Motor neuron (in vitro differentiated cells): ENCODE measurements at regions not wholly inside any gene's neighbourhood (a gene's known extent, or its start where the extent isn't known, plus 50 kb on each side); places are given as distances from the start of the nearest gene placed in this dataset.
A peak's percentile ranks its signal among the peaks of the same experiment; 100 is the strongest.
"Not testable (repeated sequence)": the region's sequence is repeated elsewhere in the genome, so short reads cannot be mapped to it uniquely, and the experiment has no call there.

ENCODE experiments used
- ATAC-seq, 8 experiments: fragments of 200-7000 bp; cut with Tn5 transposase; replicated peaks in 6 of 8; 2 replicates each; pipeline ENCODE4 v1.8.0; 2021; ENCODE audit warnings: mild to moderate bottlenecking in 8 of 8, moderate library complexity in 8 of 8
- H3K27ac ChIP-seq, 2 donors: fragments of 250-450 bp; sonication (Bioruptor Pico); 2 replicates each; pipeline ENCODE4 v1.9.0; 2021; ENCODE audit warnings: antibody characterized with exemption in 2 of 2, mild to moderate bottlenecking in 2 of 2, moderate library complexity in 1 of 2
- H3K4me1 ChIP-seq, 2 donors: fragments of 250-450 bp; sonication (Bioruptor Pico); replicated peaks in 1 of 2; 2 replicates each; pipeline ENCODE4 v1.6.1; 2021; ENCODE audit warnings: antibody characterized with exemption in 2 of 2, mild to moderate bottlenecking in 2 of 2, moderate library complexity in 1 of 2
- H3K4me3 ChIP-seq, 5 donors: fragments of 250-450 bp; sonication (Bioruptor Pico); 2 replicates each; pipeline ENCODE4 v1.9.0; 2021; ENCODE audit warnings: antibody characterized with exemption in 5 of 5, mild to moderate bottlenecking in 5 of 5, moderate library complexity in 4 of 5
- WGBS, 10 experiments: fragments of 450-650 bp; shearing (Covaris generic); methylation state at CpG; one replicate each; pipeline ENCODE4 v1.0.0; 2022; 5-methylcytosine and 5-hydroxymethylcytosine counted together
- in situ Hi-C, 9 experiments: fragments of 400-800 bp; cut with MboI; loops; one replicate each; pipeline ENCODE4 v1.15.0; 2021; ENCODE audit warnings: low sequenced_read_pairs in 9 of 9, low pct_unique_long_range_greater_than_20kb in 2 of 9; ENCODE audit not compliant: unreplicated experiment in 9 of 9

DNA sequence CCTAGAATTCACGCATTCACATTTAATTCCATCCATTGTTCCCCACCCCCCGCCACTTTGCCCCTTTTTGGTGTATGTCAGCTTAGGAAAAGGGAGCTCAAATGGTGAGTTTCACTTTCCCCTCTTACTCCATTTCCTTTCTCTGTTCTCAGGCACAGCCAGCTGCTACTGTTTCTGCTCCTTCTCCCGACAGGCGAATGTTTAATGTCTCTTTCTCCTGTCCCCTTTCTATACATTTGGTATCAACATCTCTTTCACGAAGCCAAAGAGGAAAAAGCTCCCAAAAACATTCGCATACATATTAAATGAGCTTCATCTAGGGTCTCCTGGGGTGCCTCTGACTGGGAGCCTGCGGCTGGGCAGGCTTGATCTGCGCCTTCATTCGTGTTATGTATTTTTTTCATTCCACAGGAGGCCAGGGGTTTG, 124.2 kb upstream of the SATB2 start:
- Histone ChIP-seq H3K4me1 (peaks cover 12 to 23% of the 10 kb centered on the region in 2 donors), H3K4me3 (peak overlapping the region in 3 of 5 donors; percentile 15 to 18 (median 16)), H3K27ac (no peak overlapping the region)
- peak in 5 of 8 experiments; percentile 54 to 70 (median 66) for ATAC-seq
- in situ Hi-C loops = no loop called here
- WGBS, 10 experiments = 0 to 74% (median 5%) methylated on average over 3 to 9 of the region's 9 CpGs; no CpG with 5 or more reads in 1 of the 10 experiments

GRCh38 chr2:199581408-199581807, 123.7 kb upstream of the SATB2 start:
- H3K27ac ChIP-seq = no peak overlapping the region
- peak in 2 of 8 experiments; percentile 47 to 55 for ATAC-seq

GRCh38 chr2:199575416-199575815, 117.7 kb upstream of the SATB2 start:
- Histone ChIP-seq H3K4me3 (no peak overlapping the region), H3K27ac (no peak overlapping the region), H3K4me1 (peaks cover 0 to 10% of the 10 kb centered on the region in 2 donors)
- 8 to 94% (median 61%) methylated on average over 1 to 2 of the region's 2 CpGs; no CpG with 5 or more reads in 2 of the 10 experiments for WGBS, 10 experiments
- in situ Hi-C loops = no loop called here
- no peak for ATAC-seq

More at GRCh38 chr2:199581408-199581807, 123.7 kb upstream of the SATB2 start:
- Histone ChIP-seq H3K4me3 (peak overlapping the region in 2 of 5 donors; percentile 16 to 18), H3K4me1 (peaks cover 12 to 23% of the 10 kb centered on the region in 2 donors)
- 0 to 52% (median 12%) methylated on average over 1 to 4 of the region's 4 CpGs for WGBS, 10 experiments
- in situ Hi-C loops = no loop called here

DNA sequence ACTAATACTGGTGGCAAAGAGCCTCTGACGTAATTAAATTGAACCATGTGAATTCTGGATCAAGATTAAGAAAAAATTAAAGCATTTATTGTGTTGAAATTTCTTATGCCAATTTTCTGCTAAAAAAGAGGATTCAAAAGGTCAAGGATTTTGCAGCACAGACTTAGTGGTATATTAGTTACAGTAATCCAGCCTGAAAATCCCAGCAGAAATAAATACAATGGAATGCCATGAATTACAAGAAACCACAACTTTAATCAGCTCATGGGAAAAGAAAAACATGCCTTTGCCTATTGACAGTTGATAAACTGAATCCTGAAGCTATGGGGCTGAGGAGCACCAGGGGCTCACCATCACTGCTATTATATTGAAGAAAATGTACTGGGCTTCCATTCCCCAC, 114.8 kb upstream of the SATB2 start:
- 20 to 100% (median 91%) methylated on average over 1 of the region's 1 CpG; no CpG with 5 or more reads in 3 of the 10 experiments for WGBS, 10 experiments

GRCh38 chr2:199570934-199571333, 113.2 kb upstream of the SATB2 start:
- in situ Hi-C loops = no loop called here
- Histone ChIP-seq H3K4me1 (peaks cover 0 to 14% of the 10 kb centered on the region in 2 donors), H3K27ac (no peak overlapping the region), H3K4me3 (no peak overlapping the region)
- peak in 6 of 8 experiments; percentile 34 to 71 (median 54) for ATAC-seq
- 33 to 83% (median 62%) methylated on average over 1 to 2 of the region's 2 CpGs; no CpG with 5 or more reads in 2 of the 10 experiments for WGBS, 10 experiments

More for the DNA sequence above, 114.8 kb upstream of the SATB2 start:
- peaks cover 0 to 14% of the 10 kb centered on the region in 2 donors for H3K4me1 ChIP-seq
- no peak overlapping the region for H3K27ac ChIP-seq
- in situ Hi-C loops = no loop called here
- ATAC-seq = no peak
- H3K4me3 ChIP-seq = no peak overlapping the region

DNA sequence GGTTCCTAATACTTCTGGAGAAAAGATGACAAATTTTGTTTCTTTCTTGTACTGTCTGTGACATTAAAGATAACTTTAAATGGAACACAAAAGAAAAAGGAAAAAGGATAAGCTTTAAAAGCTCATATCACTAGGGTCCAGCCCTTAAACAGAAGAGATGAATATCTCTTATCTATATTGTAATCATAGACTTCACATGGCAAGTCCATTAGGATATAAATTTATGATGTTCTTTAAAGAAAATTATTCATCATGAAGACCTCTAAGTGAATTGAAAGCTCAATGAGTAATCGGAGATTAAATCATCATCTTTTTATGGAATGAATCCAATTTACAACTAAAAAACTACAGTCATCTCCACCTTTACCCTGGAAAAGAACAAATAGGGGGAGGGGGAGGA, 111.6 kb upstream of the SATB2 start:
- Histone ChIP-seq H3K4me1 (peaks cover 0 to 14% of the 10 kb centered on the region in 2 donors), H3K27ac (no peak overlapping the region), H3K4me3 (no peak overlapping the region)
- 0 to 100% (median 65%) methylated on average over 1 of the region's 1 CpG; no CpG with 5 or more reads in 2 of the 10 experiments for WGBS, 10 experiments
- peak in 3 of 8 experiments; percentile 17 to 71 (median 63) for ATAC-seq
- in situ Hi-C loops = no loop called here

GRCh38 chr2:199558156-199558555, 100.4 kb upstream of the SATB2 start:
- no peak overlapping the region for H3K4me3 ChIP-seq
- 20 to 100% (median 93%) methylated on average over 1 to 7 of the region's 14 CpGs; no CpG with 5 or more reads in 6 of the 10 experiments for WGBS, 10 experiments
- in situ Hi-C loops = no loop called here
- H3K4me1 ChIP-seq = no peaks in the 10 kb centered on the region
- no peak for ATAC-seq
- H3K27ac ChIP-seq = no peak overlapping the region

DNA sequence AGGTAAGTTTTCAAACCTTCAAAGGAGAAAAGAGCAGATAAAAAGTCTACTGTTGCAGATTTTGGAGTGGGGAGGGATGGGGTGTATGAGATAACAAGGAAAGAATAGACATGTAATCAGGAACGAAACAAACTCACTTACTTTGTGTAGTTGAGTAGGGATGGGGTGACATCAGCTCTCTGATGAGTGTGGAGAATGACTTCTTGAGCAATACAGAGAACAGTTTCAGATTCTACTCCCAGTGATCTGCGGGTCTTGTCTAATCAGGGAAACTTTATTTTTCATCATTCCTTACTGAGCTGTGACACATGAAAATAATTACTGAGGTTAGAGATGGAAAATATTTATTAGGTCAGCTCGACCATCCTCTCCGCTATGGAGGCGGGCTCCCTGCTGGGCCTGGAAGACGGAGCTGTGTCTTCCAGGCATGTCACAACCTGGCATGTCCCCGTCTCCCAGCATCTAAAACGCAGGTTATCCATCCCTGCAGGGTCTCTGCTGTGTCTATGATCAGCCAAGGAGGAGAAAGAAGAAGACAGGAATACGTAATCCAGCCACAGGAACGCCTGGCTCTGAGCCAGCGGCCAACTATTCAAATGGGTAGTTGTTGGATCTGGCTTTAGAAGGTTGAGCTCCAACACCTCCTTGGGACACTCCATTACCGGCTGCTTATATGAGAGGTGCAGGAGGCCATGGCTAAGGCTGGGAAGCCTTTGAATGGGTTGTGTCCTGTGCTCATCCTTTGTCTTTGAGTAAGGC, 99.0 kb upstream of the SATB2 start:
- no peak overlapping the region for H3K4me3 ChIP-seq
- in situ Hi-C loops = no loop called here
- 0 to 100% (median 88%) methylated on average over 1 to 10 of the region's 12 CpGs; no CpG with 5 or more reads in 1 of the 10 experiments for WGBS, 10 experiments
- no peaks in the 10 kb centered on the region for H3K4me1 ChIP-seq
- peak in 1 of 8 experiments; percentile 77 for ATAC-seq
- no peak overlapping the region for H3K27ac ChIP-seq

- ATAC-seq = peak in 2 of 8 experiments; percentile 29 to 39
- no peaks in the 10 kb centered on the region for H3K4me1 ChIP-seq
- H3K4me3 ChIP-seq = no peak overlapping the region
- 11 to 100% (median 80%) methylated on average over 1 to 2 of the region's 2 CpGs; no CpG with 5 or more reads in 1 of the 10 experiments for WGBS, 10 experiments
- no peak overlapping the region for H3K27ac ChIP-seq
- in situ Hi-C loops = no loop called here
These were observed 96.3 kb upstream of the SATB2 start for GRCh38 chr2:199554026-199554425.

GRCh38 chr2:199552141-199552540, 94.4 kb upstream of the SATB2 start:
- H3K4me3 ChIP-seq = no peak overlapping the region
- in situ Hi-C loops = no loop called here
- H3K4me1 ChIP-seq = no peaks in the 10 kb centered on the region
- H3K27ac ChIP-seq = no peak overlapping the region
- ATAC-seq = no peak
- WGBS, 10 experiments = 60 to 100% (median 91%) methylated on average over 2 to 6 of the region's 6 CpGs; no CpG with 5 or more reads in 3 of the 10 experiments

DNA sequence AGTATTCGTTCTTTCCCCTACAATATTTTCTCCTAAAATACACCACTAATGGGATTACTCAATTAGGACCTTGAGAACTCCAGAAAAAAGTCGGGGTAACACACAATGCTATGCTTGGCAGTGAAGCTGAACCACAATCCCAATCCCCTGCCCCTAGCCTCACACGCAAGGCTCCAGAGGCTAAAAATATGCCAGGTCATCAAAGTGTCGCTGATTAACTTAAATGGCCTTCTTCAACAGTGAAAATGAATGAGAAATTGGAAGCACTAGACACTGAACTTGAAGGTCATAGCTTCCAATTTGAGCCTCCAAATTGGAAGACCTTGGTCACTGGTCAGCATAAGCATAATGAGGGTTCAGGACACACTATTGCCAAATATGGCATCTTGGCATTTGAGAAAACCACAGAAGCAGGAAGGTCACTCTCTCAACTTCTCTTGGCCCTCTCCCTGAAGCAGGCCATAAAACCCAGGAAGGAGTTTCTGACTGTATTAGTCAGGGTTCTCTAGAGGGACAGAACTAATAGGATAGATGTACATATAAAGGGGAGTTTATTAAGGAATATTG, 86.0 kb upstream of the SATB2 start:
- in situ Hi-C loops = no loop called here
- Histone ChIP-seq H3K27ac (no peak overlapping the region), H3K4me1 (no peaks in the 10 kb centered on the region), H3K4me3 (no peak overlapping the region)
- no peak for ATAC-seq
- 0 to 80% (median 62%) methylated on average over 2 to 4 of the region's 4 CpGs; no CpG with 5 or more reads in 1 of the 10 experiments for WGBS, 10 experiments

DNA sequence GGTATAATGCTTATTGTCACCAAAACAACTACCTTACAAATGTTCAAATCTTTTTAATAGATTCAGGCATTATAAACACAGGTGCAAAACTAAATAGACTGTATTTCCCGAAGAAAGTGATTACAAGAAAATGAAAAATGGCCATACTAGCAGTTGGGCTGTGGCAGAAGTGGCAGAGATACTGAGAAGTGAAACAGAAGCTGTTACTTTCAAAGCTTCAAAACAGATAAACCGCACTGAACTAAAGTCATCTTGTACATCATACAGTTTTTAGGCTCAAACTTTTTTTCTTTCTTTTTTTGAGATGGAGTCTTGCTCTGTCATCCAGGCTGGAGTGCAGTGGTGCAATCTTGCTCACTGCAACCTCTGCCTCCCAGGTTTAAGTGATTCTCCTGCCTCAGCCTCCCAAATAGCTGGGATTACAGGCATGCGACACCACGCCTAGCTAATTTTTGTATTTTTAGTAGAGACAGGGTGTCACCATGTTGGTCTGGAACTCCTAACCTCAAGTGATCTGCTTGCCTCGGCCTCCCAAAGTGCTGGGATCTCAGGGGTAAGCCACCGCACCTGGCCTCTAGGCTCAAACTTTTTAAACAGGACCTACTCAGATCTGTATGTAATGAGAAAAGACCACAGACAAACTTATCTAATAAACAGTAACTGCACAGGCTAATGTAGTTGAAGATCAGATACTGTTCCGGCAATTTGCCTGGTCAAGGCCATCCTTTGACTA, 77.9 kb upstream of the SATB2 start:
- in situ Hi-C loops = no loop called here
- H3K4me3 ChIP-seq = no peak overlapping the region
- 29 to 100% (median 76%) methylated on average over 2 to 7 of the region's 7 CpGs; no CpG with 5 or more reads in 1 of the 10 experiments for WGBS, 10 experiments
- H3K4me1 ChIP-seq = no peaks in the 10 kb centered on the region
- ATAC-seq = no peak
- no peak overlapping the region for H3K27ac ChIP-seq

DNA sequence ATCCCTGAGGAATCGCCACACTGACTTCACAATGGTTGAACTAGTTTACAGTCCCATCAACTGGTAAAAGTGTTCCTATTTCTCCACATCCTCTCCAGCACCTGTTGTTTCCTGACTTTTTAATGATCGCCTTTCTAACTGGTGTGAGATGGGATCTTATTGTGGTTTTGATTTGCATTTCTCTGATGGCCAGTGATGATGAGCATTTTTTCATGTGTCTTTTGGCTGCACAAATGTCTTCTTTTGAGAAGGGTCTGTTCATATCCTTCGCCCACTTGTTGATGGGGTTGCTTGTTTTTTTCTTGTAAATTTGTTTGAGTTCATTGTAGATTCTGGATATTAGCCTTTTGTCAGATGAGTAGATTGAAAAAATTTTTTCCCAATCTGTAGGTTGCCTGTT, 76.1 kb upstream of the SATB2 start:
- H3K4me3 ChIP-seq, H3K27ac ChIP-seq, ATAC-seq, in situ Hi-C loops, H3K4me1 ChIP-seq: not testable (repeated sequence)
- 83 to 100% (median 100%) methylated on average over 1 to 2 of the region's 3 CpGs; no CpG with 5 or more reads in 7 of the 10 experiments for WGBS, 10 experiments
